Liver (tissue), 8 donors: ENCODE measurements at regions not wholly inside any gene's neighbourhood (a gene's known extent, or its start where the extent isn't known, plus 50 kb on each side); places are given as distances from the start of the nearest gene placed in this dataset.

Experiments used
- DNase-seq: peaks from one replicate; pipeline ENCODE4 v3.0.0-alpha.2; 2017; ENCODE audit warnings: low spot score
- H3K27ac ChIP-seq, 2 donors: one replicate each; pipeline ENCODE4 v1.7.0; 2013; ENCODE audit warnings: inconsistent platforms in 2 of 2, low read length in 2 of 2, control low read depth in 1 of 2, low read depth in 1 of 2, mild to moderate bottlenecking in 1 of 2
- H3K27me3 ChIP-seq, 4 donors: one replicate each; pipeline versions ENCODE4 v1.6.1 to v1.7.0; 2013; ENCODE audit warnings: low read length in 3 of 4, inconsistent platforms in 1 of 4, mild to moderate bottlenecking in 1 of 4, moderate library complexity in 1 of 4; ENCODE audit not compliant: control insufficient read depth in 4 of 4, insufficient read depth in 4 of 4
- H3K36me3 ChIP-seq, 4 donors: one replicate each; pipeline versions ENCODE4 v1.6.1 to v1.7.0; 2013; ENCODE audit warnings: low read length in 3 of 4, mild to moderate bottlenecking in 3 of 4, low read depth in 1 of 4, moderate library complexity in 1 of 4; ENCODE audit not compliant: control insufficient read depth in 4 of 4, insufficient read depth in 3 of 4
- H3K4me1 ChIP-seq, 4 donors: one replicate each; pipeline versions ENCODE4 v1.6.1 to v1.7.0; 2013; ENCODE audit warnings: low read length in 3 of 4, mild to moderate bottlenecking in 3 of 4, moderate library complexity in 1 of 4; ENCODE audit not compliant: control insufficient read depth in 4 of 4, insufficient read depth in 4 of 4
- H3K4me3 ChIP-seq, 3 donors: one replicate each; pipeline versions ENCODE4 v1.6.1 to v1.7.0; 2013; ENCODE audit warnings: low read length in 3 of 3, control low read depth in 1 of 3, low read depth in 1 of 3, mild to moderate bottlenecking in 1 of 3
- H3K9ac ChIP-seq, 2 donors: one replicate each; pipeline ENCODE4 v1.7.0; 2013; ENCODE audit warnings: low read length in 2 of 2, mild to moderate bottlenecking in 2 of 2, moderate library complexity in 2 of 2, control low read depth in 1 of 2, low read depth in 1 of 2
- H3K9me3 ChIP-seq, 4 donors: one replicate each; pipeline versions ENCODE4 v1.6.1 to v1.7.0; 2013; ENCODE audit warnings: low read length in 3 of 4; ENCODE audit not compliant: control insufficient read depth in 4 of 4
- FOXA1 ChIP-seq: IDR thresholded peaks from 2 replicates; pipeline ENCODE4 v1.6.1; 2016; ENCODE audit warnings: antibody characterized with exemption
- FOXA2 ChIP-seq: IDR thresholded peaks from 2 replicates; pipeline ENCODE4 v1.6.1; 2016; ENCODE audit warnings: antibody characterized with exemption
- GABPA ChIP-seq, 2 donors: IDR thresholded peaks in 1 of 2; conservative IDR thresholded peaks in 1 of 2; 2 replicates each; pipeline ENCODE4 v1.6.1; 2016; ENCODE audit warnings: antibody characterized with exemption in 2 of 2, mild to moderate bottlenecking in 1 of 2, moderate library complexity in 1 of 2
- HNF4G ChIP-seq: IDR thresholded peaks from 2 replicates; pipeline ENCODE4 v1.6.1; 2016; ENCODE audit warnings: antibody characterized with exemption
- NR2F2 ChIP-seq: IDR thresholded peaks from 2 replicates; pipeline ENCODE4 v1.6.1; 2016; ENCODE audit warnings: antibody characterized with exemption
- RAD21 ChIP-seq, 2 donors: IDR thresholded peaks; 2 replicates each; pipeline ENCODE4 v1.6.1; 2016; ENCODE audit warnings: antibody characterized with exemption in 2 of 2, mild to moderate bottlenecking in 2 of 2
- RXRA ChIP-seq, 2 donors: IDR thresholded peaks; 2 replicates each; pipeline ENCODE4 v1.6.1; 2017 to 2018; ENCODE audit warnings: antibody characterized with exemption in 2 of 2, mild to moderate bottlenecking in 1 of 2
- SP1 ChIP-seq: IDR thresholded peaks from 2 replicates; pipeline ENCODE4 v1.6.1; 2018; ENCODE audit warnings: antibody characterized with exemption, mild to moderate bottlenecking
- WGBS: extraction: QIAGEN DNeasy Blood & Tissue Kit; methylation state at CpG from one replicate; pipeline ENCODE4 v1.1.7; 2013; 5-methylcytosine and 5-hydroxymethylcytosine counted together
- TF ChIP-seq, protein P1 (sequence below): fragments of 150-350 bp; IDR thresholded peaks from 2 replicates; pipeline ENCODE4 v1.5.1; 2017; ENCODE audit warnings: improper control_type of control experiment, low read depth, low read length; ENCODE audit not compliant: missing input control
- TF ChIP-seq, protein P2 (sequence below): IDR thresholded peaks from 2 replicates; pipeline ENCODE4 v1.6.1; 2016; ENCODE audit warnings: antibody characterized with exemption
- donor health status: healthy.
- donor health status: healthy.
- donor health status: healthy.
- donor health status: healthy.
- donor health status: healthy.

DNA sequence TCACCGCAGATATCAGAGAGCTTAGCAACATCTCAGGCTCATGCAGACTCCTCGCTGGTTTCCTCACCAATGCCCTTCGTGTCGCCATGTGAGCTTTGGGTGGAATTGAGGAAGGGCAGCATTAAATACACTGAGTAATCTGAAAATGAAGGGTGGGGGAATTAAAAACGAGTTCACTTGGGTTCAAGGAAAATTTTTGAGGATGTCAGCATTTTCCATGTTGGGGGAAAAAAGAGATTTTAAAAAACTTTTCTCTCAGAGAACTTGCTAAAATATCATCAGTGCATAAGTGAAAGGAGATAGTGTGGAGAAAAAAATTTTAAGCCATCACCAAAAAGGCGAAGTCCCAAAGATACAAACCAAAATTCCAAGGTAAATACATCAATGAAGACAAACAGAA, 359.3 kb downstream of the KCNRG start (continued):
- TF ChIP-seq, protein P1, sequence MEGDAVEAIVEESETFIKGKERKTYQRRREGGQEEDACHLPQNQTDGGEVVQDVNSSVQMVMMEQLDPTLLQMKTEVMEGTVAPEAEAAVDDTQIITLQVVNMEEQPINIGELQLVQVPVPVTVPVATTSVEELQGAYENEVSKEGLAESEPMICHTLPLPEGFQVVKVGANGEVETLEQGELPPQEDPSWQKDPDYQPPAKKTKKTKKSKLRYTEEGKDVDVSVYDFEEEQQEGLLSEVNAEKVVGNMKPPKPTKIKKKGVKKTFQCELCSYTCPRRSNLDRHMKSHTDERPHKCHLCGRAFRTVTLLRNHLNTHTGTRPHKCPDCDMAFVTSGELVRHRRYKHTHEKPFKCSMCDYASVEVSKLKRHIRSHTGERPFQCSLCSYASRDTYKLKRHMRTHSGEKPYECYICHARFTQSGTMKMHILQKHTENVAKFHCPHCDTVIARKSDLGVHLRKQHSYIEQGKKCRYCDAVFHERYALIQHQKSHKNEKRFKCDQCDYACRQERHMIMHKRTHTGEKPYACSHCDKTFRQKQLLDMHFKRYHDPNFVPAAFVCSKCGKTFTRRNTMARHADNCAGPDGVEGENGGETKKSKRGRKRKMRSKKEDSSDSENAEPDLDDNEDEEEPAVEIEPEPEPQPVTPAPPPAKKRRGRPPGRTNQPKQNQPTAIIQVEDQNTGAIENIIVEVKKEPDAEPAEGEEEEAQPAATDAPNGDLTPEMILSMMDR = no peak
- TF ChIP-seq RAD21 (IDR thresholded peaks at IDR 0.05) (no peak), FOXA1 (no peak), RXRA (IDR thresholded peaks at IDR 0.05) (no peak), NR2F2 (no peak), HNF4G (no peak), GABPA (IDR thresholded peaks at IDR 0.05 in 1 of 2, conservative IDR thresholded peaks at IDR 0.05 in 1 of 2) (no peak), SP1 (no peak)

DNA sequence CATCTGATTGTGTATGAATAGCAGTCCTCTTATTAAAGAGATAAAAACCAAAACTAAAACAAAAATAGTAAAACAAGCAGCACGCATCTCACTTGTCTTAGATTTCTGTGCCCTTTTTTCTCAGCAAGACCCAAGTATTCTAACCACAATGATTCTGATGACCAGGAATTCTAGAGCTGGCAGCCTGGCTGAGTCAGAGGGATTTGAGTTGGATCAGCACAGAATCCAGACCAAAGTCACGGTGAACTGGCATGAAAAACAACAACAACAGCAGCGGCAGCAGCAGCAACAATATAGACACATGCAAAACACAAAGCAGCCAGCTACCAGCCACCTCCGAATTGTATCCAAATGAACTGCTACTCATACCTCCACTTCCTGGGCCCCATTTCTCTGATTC, 360.5 kb downstream of the KCNRG start:
- Histone ChIP-seq H3K27ac (no peak overlapping the region), H3K4me3 (no peak overlapping the region), H3K9me3 (peaks cover 0 to 3% (median 0%) of the 10 kb centered on the region in 4 donors), H3K9ac (no peak overlapping the region), H3K27me3 (no peaks in the 10 kb centered on the region), H3K36me3 (no peaks in the 10 kb centered on the region), H3K4me1 (peaks cover 3 to 20% (median 13%) of the 10 kb centered on the region in 4 donors)
- WGBS = 58% methylated on average over 4 of the region's 4 CpGs
- TF ChIP-seq, protein P2, sequence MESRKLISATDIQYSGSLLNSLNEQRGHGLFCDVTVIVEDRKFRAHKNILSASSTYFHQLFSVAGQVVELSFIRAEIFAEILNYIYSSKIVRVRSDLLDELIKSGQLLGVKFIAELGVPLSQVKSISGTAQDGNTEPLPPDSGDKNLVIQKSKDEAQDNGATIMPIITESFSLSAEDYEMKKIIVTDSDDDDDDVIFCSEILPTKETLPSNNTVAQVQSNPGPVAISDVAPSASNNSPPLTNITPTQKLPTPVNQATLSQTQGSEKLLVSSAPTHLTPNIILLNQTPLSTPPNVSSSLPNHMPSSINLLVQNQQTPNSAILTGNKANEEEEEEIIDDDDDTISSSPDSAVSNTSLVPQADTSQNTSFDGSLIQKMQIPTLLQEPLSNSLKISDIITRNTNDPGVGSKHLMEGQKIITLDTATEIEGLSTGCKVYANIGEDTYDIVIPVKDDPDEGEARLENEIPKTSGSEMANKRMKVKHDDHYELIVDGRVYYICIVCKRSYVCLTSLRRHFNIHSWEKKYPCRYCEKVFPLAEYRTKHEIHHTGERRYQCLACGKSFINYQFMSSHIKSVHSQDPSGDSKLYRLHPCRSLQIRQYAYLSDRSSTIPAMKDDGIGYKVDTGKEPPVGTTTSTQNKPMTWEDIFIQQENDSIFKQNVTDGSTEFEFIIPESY = no peak
- TF ChIP-seq FOXA2 = no peak
- no peak for TF ChIP-seq NR2F2
- no peak for TF ChIP-seq RAD21 (IDR thresholded peaks at IDR 0.05)
- DNase-seq = no peak

DNA sequence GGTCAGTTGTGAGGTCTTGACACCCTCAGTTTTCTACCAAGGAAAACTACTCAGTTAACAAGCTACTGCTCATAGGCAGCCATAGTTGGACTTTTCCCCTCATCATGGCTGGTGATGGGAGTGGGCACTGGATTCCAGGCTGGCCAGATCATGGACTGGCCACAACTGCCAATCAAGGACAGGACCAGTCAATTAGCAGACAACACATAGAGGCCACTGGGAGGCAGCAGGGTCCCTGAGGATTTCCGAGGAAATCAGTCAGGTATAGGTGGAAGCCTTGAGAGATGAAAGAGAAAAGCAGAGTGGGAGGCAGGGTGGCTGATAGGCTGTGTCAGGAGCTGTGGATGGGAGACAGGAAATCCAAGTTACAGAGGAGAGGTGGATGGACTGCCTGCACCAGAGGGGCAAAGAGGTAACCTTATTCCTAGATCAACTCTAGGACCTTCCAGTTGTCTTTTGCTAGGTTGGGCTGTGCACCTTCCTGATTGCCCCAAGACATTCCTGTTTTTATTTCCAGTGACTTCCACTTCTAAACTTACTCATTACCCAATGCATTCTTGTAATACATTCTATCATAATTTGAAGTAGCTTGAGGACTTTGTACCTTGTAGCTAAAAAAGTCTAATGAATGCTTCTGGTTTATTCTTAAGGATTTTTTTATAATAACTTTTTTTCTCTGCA, 361.8 kb downstream of the KCNRG start:
- TF ChIP-seq GABPA (IDR thresholded peaks at IDR 0.05 in 1 of 2, conservative IDR thresholded peaks at IDR 0.05 in 1 of 2) = no peak
- TF ChIP-seq RAD21 (IDR thresholded peaks at IDR 0.05) = peak; percentile 40 to 70
- TF ChIP-seq, protein P1 = peak; percentile 20
- peaks cover 0 to 9% (median 0%) of the 10 kb centered on the region in 4 donors for H3K9me3 ChIP-seq
- no peak for DNase-seq
- 85% methylated on average over 1 of the region's 1 CpG for WGBS
- H3K9ac ChIP-seq = no peak overlapping the region
- H3K27ac ChIP-seq = no peak overlapping the region
- peaks cover 3 to 20% (median 13%) of the 10 kb centered on the region in 4 donors for H3K4me1 ChIP-seq
- H3K4me3 ChIP-seq = no peak overlapping the region
- H3K27me3 ChIP-seq = no peaks in the 10 kb centered on the region
- no peaks in the 10 kb centered on the region for H3K36me3 ChIP-seq
